SK-N-MC (cell line): ENCODE measurements at regions not wholly inside any gene's neighbourhood (a gene's known extent, or its start where the extent isn't known, plus 50 kb on each side); places are given as distances from the start of the nearest gene placed in this dataset.

Experiments used
- EZH2 ChIP-seq: fragments of 200-600 bp; sonication (generic); IDR thresholded peaks from one replicate; pipeline ENCODE4 v1.6.1; 2017; ENCODE audit warnings: antibody characterized with exemption
- POLR2AphosphoS5 ChIP-seq: IDR thresholded peaks from 2 replicates; pipeline ENCODE4 v1.6.1; 2012; ENCODE audit warnings: mild to moderate bottlenecking, low read depth, low read length, borderline replicate concordance

DNA sequence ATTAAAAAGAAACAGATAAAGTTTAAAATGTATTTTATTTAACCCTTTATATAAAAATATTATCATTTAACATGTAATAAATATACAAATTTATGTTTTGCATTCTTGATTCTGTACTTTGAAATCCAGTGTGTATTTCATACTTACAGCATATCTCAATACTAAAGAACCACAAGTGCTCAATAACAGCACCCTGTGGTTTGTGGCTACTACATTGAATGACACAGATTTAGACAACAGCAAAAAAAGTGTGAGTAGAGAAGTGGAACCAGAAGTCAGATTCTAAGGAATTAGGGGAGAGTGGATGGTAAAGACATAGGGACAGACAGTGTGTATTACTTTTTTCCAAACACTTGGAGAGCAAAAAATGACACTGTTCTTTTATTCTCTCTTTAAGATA lies 524.5 kb downstream of the BMP2 start:
- TF ChIP-seq EZH2 (no peak), POLR2AphosphoS5 (no peak)
